ENCODE measurements at regions not wholly inside any gene's neighbourhood (a gene's known extent, or its start where the extent isn't known, plus 50 kb on each side); places are given as distances from the start of the nearest gene placed in this dataset.

- Mint-ChIP-seq H3K9me3 (peaks cover 16% of the 10 kb centered on the region), H3K27me3 (ENCODE audit: insufficient read depth) (peaks cover 1% of the 10 kb centered on the region; the same call in 1 of the 2 replicates), H3K36me3 (ENCODE audit: low read depth) (no peaks in the 10 kb centered on the region; the same call in 1 of the 2 replicates), H3K4me1 (ENCODE audit: low read depth) (no peaks in the 10 kb centered on the region), H3K4me3 (no peak overlapping the region), H3K27ac (no peak overlapping the region)
- DNase-seq: no peak
- TF ChIP-seq CTCF (IDR thresholded peaks at IDR 0.05): no peak
These were observed 1103.4 kb downstream of the LRFN5 start for GRCh38 chr14:42710071-42710470.

DNA sequence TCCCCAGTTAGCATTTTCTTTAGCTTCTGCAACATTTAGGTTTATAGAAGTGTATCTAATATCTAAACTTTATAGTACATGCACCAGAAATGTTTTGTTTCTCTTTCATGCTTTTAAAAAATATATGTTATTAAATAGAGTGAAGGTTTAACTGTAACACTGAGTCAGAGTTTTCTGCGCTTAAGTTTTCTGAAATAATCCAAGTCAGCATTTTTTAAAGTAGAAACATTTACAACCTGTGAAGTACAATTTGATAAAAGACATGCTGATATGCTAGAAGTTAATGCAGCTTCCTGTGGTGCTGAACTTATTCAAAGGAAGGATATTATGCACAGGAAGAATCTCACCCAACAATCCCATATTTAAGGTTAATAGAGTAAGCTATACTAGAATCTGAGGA lies 1096.8 kb downstream of the LRFN5 start:
- peaks cover 1% of the 10 kb centered on the region; the same call in 1 of the 2 replicates for H3K27me3 Mint-ChIP-seq (ENCODE audit: insufficient read depth)
- no peak overlapping the region for H3K4me3 Mint-ChIP-seq
- no peak for DNase-seq
- H3K4me1 Mint-ChIP-seq (ENCODE audit: low read depth): no peaks in the 10 kb centered on the region
- H3K27ac Mint-ChIP-seq: no peak overlapping the region
- H3K36me3 Mint-ChIP-seq (ENCODE audit: low read depth): no peaks in the 10 kb centered on the region; the same call in 1 of the 2 replicates
- no peak for TF ChIP-seq CTCF (IDR thresholded peaks at IDR 0.05)
- peaks cover 37% of the 10 kb centered on the region for H3K9me3 Mint-ChIP-seq

DNA sequence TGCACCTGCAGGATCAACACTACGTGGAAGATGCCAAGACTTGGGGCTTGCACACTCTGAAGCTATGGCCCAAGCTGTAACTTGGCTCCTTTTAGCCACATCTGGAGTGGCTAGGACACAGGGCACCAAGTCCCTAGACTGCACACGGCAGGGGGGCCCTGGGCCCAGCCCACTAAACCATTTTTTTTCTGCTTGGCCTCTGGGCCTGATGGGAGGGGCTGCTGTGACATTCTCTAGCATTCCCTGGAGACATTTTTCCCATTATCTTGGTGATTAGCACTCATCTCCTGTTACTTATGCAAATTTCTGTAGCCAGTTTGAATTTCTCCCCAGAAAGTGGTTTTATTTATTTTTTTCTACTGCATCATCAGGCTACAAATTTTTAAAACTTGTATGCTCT lies 1080.7 kb downstream of the LRFN5 start:
- Mint-ChIP-seq H3K36me3 (ENCODE audit: low read depth) (no peaks in the 10 kb centered on the region), H3K4me1 (ENCODE audit: low read depth) (no peaks in the 10 kb centered on the region), H3K9me3 (peaks cover 42% of the 10 kb centered on the region), H3K27me3 (ENCODE audit: insufficient read depth) (no peaks in the 10 kb centered on the region), H3K27ac (no peak overlapping the region), H3K4me3 (no peak overlapping the region)
- no peak for TF ChIP-seq CTCF (IDR thresholded peaks at IDR 0.05)
- DNase-seq: no peak

DNA sequence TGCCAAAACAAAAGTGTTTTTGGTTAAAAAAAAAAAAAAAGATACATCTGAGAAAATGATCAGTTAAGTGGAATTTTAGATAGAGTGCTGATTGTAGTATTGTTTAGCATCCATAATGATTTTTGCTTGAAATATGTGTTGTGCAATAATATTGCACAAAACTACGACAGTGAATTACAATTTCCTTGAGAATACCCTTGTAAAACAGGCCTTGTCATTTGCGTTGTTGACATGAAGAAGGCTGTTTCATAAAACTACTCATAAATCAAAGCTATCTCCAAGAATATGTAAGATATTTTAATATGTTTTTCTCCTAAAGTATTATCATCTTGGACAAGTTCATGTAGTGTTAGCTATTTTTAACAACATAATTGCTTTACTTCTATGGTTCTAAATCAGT lies 1077.0 kb downstream of the LRFN5 start:
- no peak for TF ChIP-seq CTCF (IDR thresholded peaks at IDR 0.05)
- Mint-ChIP-seq H3K27me3 (ENCODE audit: insufficient read depth) (no peaks in the 10 kb centered on the region), H3K4me1 (ENCODE audit: low read depth) (no peaks in the 10 kb centered on the region), H3K4me3 (no peak overlapping the region), H3K27ac (no peak overlapping the region), H3K36me3 (ENCODE audit: low read depth) (no peaks in the 10 kb centered on the region), H3K9me3 (peaks cover 42% of the 10 kb centered on the region)
- DNase-seq: no peak

DNA sequence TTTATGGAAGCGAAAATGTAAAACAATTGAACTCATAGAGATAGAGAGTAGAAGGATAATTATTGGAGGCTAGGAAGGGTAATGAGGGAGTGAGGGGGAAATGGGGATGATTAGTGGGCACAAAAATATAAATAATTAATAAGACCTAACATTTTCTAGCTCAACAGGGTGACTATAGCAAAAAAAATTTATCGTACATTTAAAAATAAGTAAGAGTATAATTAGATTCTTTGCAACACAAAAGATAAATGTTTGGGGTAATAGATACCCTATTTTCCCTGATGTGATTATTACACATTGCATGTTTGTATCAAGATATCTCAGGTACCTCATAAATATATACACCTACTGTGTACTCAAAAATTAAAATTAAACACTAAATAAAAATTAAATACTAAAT lies 1070.0 kb downstream of the LRFN5 start:
- no peak for TF ChIP-seq CTCF (IDR thresholded peaks at IDR 0.05)
- Mint-ChIP-seq H3K27me3 (ENCODE audit: insufficient read depth) (no peaks in the 10 kb centered on the region), H3K36me3 (ENCODE audit: low read depth) (peaks cover 7% of the 10 kb centered on the region; the same call in 1 of the 2 replicates), H3K4me1 (ENCODE audit: low read depth) (no peaks in the 10 kb centered on the region), H3K27ac (no peak overlapping the region), H3K4me3 (no peak overlapping the region), H3K9me3 (peaks cover 45% of the 10 kb centered on the region)
- no peak for DNase-seq

GRCh38 chr14:42673963-42674362 lies 1067.3 kb downstream of the LRFN5 start:
- no peak for DNase-seq
- no peaks in the 10 kb centered on the region for H3K4me1 Mint-ChIP-seq (ENCODE audit: low read depth)
- TF ChIP-seq CTCF (IDR thresholded peaks at IDR 0.05): no peak
- H3K4me3 Mint-ChIP-seq: no peak overlapping the region
- H3K36me3 Mint-ChIP-seq (ENCODE audit: low read depth): peaks cover 7% of the 10 kb centered on the region; the same call in 1 of the 2 replicates
- H3K27me3 Mint-ChIP-seq (ENCODE audit: insufficient read depth): no peaks in the 10 kb centered on the region
- H3K27ac Mint-ChIP-seq: no peak overlapping the region
- peaks cover 36% of the 10 kb centered on the region for H3K9me3 Mint-ChIP-seq

Data from HFFc6 (cell line).